ENCODE measurements at regions not wholly inside any gene's neighbourhood (a gene's known extent, or its start where the extent isn't known, plus 50 kb on each side); places are given as distances from the start of the nearest gene placed in this dataset.
"Not testable (repeated sequence)": the region's sequence is repeated elsewhere in the genome, so short reads cannot be mapped to it uniquely, and the experiment has no call there.

DNA sequence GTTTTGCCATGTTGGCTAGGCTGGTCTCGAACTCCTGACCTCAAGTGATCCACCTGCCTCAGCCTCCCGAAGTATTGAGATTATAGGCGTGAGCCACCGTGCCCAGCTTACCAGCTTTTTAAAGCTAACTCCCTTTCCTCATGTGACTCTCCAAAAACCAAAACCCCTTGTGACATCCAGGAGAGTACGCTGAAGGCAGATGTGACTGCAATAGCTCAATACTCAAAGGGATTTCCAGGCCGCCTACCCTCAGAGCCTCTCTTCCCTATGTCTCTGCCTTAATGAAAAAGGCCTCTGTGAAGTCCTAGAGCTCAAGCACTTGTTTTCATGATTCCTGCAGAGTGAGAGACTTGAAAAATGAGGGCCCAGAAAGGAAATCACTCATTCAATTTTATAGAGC is 82.6 kb downstream of the TEX35 start:
- Histone ChIP-seq H3K27me3 (ENCODE audit: control insufficient read depth in 2 of 2, insufficient read depth in 1 of 2, low read length in 1 of 2) (peaks cover 0 to 2% of the 10 kb centered on the region in 2 donors), H3K4me1 (ENCODE audit: control insufficient read depth in 2 of 2, insufficient read depth in 2 of 2, low read length in 2 of 2) (peaks cover 0 to 6% of the 10 kb centered on the region in 2 donors), H3K27ac (ENCODE audit: low read depth in 1 of 2, low read length in 1 of 2) (no peak overlapping the region), H3K36me3 (ENCODE audit: control insufficient read depth in 2 of 2, insufficient read depth in 2 of 2, low read length in 1 of 2) (no peaks in the 10 kb centered on the region), H3K9me3 (ENCODE audit: control insufficient read depth in 2 of 2, insufficient read depth in 1 of 2, low read length in 1 of 2) (no peaks in the 10 kb centered on the region), H3K4me3 (ENCODE audit: low read length in 2 of 2) (no peak overlapping the region)
- WGBS, result 98% methylated on average over 6 of the region's 6 CpGs
- no peak for DNase-seq (ENCODE audit: low read depth in 6 of 9, low spot score in 9 of 9)

DNA sequence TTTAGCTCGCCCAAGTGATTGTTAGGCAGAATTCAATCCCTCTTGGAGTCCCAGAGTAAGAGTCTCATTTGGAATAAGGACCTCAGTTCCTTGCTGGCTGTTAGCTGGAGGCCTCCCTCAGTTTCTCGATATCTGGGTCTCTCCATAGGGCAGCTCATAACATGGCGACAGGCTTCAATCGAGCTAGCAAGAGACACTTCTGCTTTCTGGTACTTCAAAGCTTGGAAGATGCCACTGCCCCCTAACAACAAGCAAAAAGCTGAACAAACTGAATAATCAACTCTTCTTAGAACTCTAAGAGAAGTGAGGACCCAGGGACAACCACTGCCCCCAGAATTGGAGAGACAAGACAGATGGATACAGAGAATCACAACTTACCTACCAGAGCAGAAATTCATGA is 86.2 kb downstream of the TEX35 start:
- H3K27me3 ChIP-seq (ENCODE audit: control insufficient read depth in 2 of 2, insufficient read depth in 1 of 2, low read length in 1 of 2), result no peaks in the 10 kb centered on the region
- peaks cover 0 to 6% of the 10 kb centered on the region in 2 donors for H3K4me1 ChIP-seq (ENCODE audit: control insufficient read depth in 2 of 2, insufficient read depth in 2 of 2, low read length in 2 of 2)
- no peaks in the 10 kb centered on the region for H3K9me3 ChIP-seq (ENCODE audit: control insufficient read depth in 2 of 2, insufficient read depth in 1 of 2, low read length in 1 of 2)
- WGBS, result 94% methylated on average over 4 of the region's 4 CpGs
- H3K27ac ChIP-seq (ENCODE audit: low read depth in 1 of 2, low read length in 1 of 2), result no peak overlapping the region
- no peak for DNase-seq (ENCODE audit: low read depth in 6 of 9, low spot score in 9 of 9)
- H3K4me3 ChIP-seq (ENCODE audit: low read length in 2 of 2), result no peak overlapping the region
- H3K36me3 ChIP-seq (ENCODE audit: control insufficient read depth in 2 of 2, insufficient read depth in 2 of 2, low read length in 1 of 2), result no peaks in the 10 kb centered on the region

GRCh38 chr1:178599745-178600144 is 86.8 kb downstream of the TEX35 start:
- Histone ChIP-seq H3K9me3 (ENCODE audit: control insufficient read depth in 2 of 2, insufficient read depth in 1 of 2, low read length in 1 of 2) (no peaks in the 10 kb centered on the region), H3K4me3 (ENCODE audit: low read length in 2 of 2) (no peak overlapping the region), H3K27ac (ENCODE audit: low read depth in 1 of 2, low read length in 1 of 2) (no peak overlapping the region), H3K27me3 (ENCODE audit: control insufficient read depth in 2 of 2, insufficient read depth in 1 of 2, low read length in 1 of 2) (no peaks in the 10 kb centered on the region), H3K4me1 (ENCODE audit: control insufficient read depth in 2 of 2, insufficient read depth in 2 of 2, low read length in 2 of 2) (peaks cover 0 to 10% of the 10 kb centered on the region in 2 donors), H3K36me3 (ENCODE audit: control insufficient read depth in 2 of 2, insufficient read depth in 2 of 2, low read length in 1 of 2) (no peaks in the 10 kb centered on the region)
- DNase-seq (ENCODE audit: low read depth in 6 of 9, low spot score in 9 of 9), result peak in 1 of 9 donors; percentile 26
- WGBS, result 24% methylated on average over 1 of the region's 1 CpG

- no peak overlapping the region for H3K27ac ChIP-seq (ENCODE audit: low read depth in 1 of 2, low read length in 1 of 2)
- H3K4me1 ChIP-seq (ENCODE audit: control insufficient read depth in 2 of 2, insufficient read depth in 2 of 2, low read length in 2 of 2), result peaks cover 0 to 44% of the 10 kb centered on the region in 2 donors
- H3K27me3 ChIP-seq (ENCODE audit: control insufficient read depth in 2 of 2, insufficient read depth in 1 of 2, low read length in 1 of 2), result no peaks in the 10 kb centered on the region
- no peak overlapping the region for H3K4me3 ChIP-seq (ENCODE audit: low read length in 2 of 2)
- H3K36me3 ChIP-seq (ENCODE audit: control insufficient read depth in 2 of 2, insufficient read depth in 2 of 2, low read length in 1 of 2), result no peaks in the 10 kb centered on the region
- no peaks in the 10 kb centered on the region for H3K9me3 ChIP-seq (ENCODE audit: control insufficient read depth in 2 of 2, insufficient read depth in 1 of 2, low read length in 1 of 2)
- 97% methylated on average over 5 of the region's 5 CpGs for WGBS
- DNase-seq (ENCODE audit: low read depth in 6 of 9, low spot score in 9 of 9), result no peak
Observed at GRCh38 chr1:178603926-178604325, 91.0 kb downstream of the TEX35 start.

GRCh38 chr1:178606839-178607238 is 93.9 kb downstream of the TEX35 start:
- Histone ChIP-seq H3K36me3 (ENCODE audit: control insufficient read depth in 2 of 2, insufficient read depth in 2 of 2, low read length in 1 of 2) (no peaks in the 10 kb centered on the region), H3K4me3 (ENCODE audit: low read length in 2 of 2) (no peak overlapping the region), H3K27ac (ENCODE audit: low read depth in 1 of 2, low read length in 1 of 2) (peak overlapping the region in 1 of 2 donors; percentile 94), H3K4me1 (ENCODE audit: control insufficient read depth in 2 of 2, insufficient read depth in 2 of 2, low read length in 2 of 2) (peaks cover 0 to 38% of the 10 kb centered on the region in 2 donors), H3K9me3 (ENCODE audit: control insufficient read depth in 2 of 2, insufficient read depth in 1 of 2, low read length in 1 of 2) (no peaks in the 10 kb centered on the region), H3K27me3 (ENCODE audit: control insufficient read depth in 2 of 2, insufficient read depth in 1 of 2, low read length in 1 of 2) (no peaks in the 10 kb centered on the region)
- WGBS, result 98% methylated on average over 2 of the region's 2 CpGs
- no peak for DNase-seq (ENCODE audit: low read depth in 6 of 9, low spot score in 9 of 9)

DNA sequence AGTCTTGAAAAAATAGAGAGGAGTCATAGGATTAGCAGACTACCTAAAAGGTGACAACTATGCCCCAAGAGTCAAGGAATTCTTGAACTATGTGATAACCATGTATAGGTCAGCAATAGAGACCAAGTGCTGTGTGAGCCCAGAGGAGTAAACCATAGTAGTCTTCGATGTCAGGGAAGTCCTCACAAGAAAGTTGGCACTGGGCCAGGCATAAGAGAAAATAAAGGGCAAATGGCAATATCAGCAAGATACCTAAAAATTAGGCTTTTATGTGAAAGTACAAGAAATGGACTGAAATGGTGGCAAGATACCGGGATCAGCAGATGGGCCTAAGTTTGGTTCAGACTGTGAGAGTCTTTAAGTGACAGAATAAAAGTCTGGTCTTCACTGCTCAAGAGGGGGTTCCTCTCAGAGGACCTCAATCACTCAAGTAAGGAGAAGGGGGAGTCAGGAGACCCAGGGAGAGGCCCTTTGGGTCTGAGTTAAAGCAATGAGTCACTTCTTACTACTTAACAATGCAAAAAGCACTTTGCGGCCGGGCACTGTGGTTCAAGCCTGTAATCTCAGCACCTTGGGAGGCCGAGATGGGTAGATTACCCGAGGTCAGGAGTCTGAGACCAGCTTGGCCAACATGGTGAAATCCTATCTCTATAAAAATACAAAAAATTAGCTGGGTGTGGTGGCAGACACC is 95.0 kb downstream of the TEX35 start:
- Histone ChIP-seq H3K27ac (ENCODE audit: low read depth in 1 of 2, low read length in 1 of 2) (peak overlapping the region in 1 of 2 donors; percentile 2), H3K4me3 (ENCODE audit: low read length in 2 of 2) (no peak overlapping the region), H3K27me3 (ENCODE audit: control insufficient read depth in 2 of 2, insufficient read depth in 1 of 2, low read length in 1 of 2) (no peaks in the 10 kb centered on the region), H3K4me1 (ENCODE audit: control insufficient read depth in 2 of 2, insufficient read depth in 2 of 2, low read length in 2 of 2) (peaks cover 0 to 38% of the 10 kb centered on the region in 2 donors), H3K9me3 (ENCODE audit: control insufficient read depth in 2 of 2, insufficient read depth in 1 of 2, low read length in 1 of 2) (no peaks in the 10 kb centered on the region), H3K36me3 (ENCODE audit: control insufficient read depth in 2 of 2, insufficient read depth in 2 of 2, low read length in 1 of 2) (no peaks in the 10 kb centered on the region)
- no peak for DNase-seq (ENCODE audit: low read depth in 6 of 9, low spot score in 9 of 9)
- WGBS, result 86% methylated on average over 6 of the region's 6 CpGs

- DNase-seq (ENCODE audit: low read depth in 6 of 9, low spot score in 9 of 9), result no peak
- Histone ChIP-seq H3K4me1 (ENCODE audit: control insufficient read depth in 2 of 2, insufficient read depth in 2 of 2, low read length in 2 of 2) (peaks cover 0 to 38% of the 10 kb centered on the region in 2 donors), H3K27ac (ENCODE audit: low read depth in 1 of 2, low read length in 1 of 2) (no peak overlapping the region), H3K36me3 (ENCODE audit: control insufficient read depth in 2 of 2, insufficient read depth in 2 of 2, low read length in 1 of 2) (no peaks in the 10 kb centered on the region), H3K4me3 (ENCODE audit: low read length in 2 of 2) (no peak overlapping the region), H3K27me3 (ENCODE audit: control insufficient read depth in 2 of 2, insufficient read depth in 1 of 2, low read length in 1 of 2) (no peaks in the 10 kb centered on the region), H3K9me3 (ENCODE audit: control insufficient read depth in 2 of 2, insufficient read depth in 1 of 2, low read length in 1 of 2) (no peaks in the 10 kb centered on the region)
- 91% methylated on average over 2 of the region's 2 CpGs for WGBS
Observed at GRCh38 chr1:178609015-178609414, 96.1 kb downstream of the TEX35 start.

- peaks cover 0 to 26% of the 10 kb centered on the region in 2 donors for H3K4me1 ChIP-seq (ENCODE audit: control insufficient read depth in 2 of 2, insufficient read depth in 2 of 2, low read length in 2 of 2)
- H3K9me3 ChIP-seq (ENCODE audit: control insufficient read depth in 2 of 2, insufficient read depth in 1 of 2, low read length in 1 of 2); H3K27ac ChIP-seq (ENCODE audit: low read depth in 1 of 2, low read length in 1 of 2); DNase-seq (ENCODE audit: low read depth in 6 of 9, low spot score in 9 of 9); H3K36me3 ChIP-seq (ENCODE audit: control insufficient read depth in 2 of 2, insufficient read depth in 2 of 2, low read length in 1 of 2); H3K27me3 ChIP-seq (ENCODE audit: control insufficient read depth in 2 of 2, insufficient read depth in 1 of 2, low read length in 1 of 2); H3K4me3 ChIP-seq (ENCODE audit: low read length in 2 of 2): not testable (repeated sequence)
- WGBS, result 92% methylated on average over 10 of the region's 10 CpGs
Observed at GRCh38 chr1:178610690-178611410, 97.9 kb downstream of the TEX35 start.

DNA sequence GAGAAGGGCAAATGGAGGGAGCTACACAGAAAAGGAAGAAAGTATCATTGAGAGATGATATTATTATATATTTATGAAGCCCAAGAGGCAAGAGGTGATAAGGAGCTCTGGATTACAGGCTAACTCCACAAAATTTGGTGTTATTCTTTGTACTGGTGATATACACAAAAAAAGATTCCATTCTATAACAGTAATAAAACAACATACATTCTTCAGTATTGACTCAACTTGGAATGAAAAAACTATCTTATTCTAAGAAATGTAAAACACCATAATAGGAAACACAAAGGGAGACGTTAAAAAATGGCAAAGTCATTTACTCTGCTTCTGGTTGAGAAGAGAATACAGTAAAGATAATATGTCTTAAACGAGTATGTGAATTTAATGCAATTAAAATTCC is 99.4 kb downstream of the TEX35 start:
- DNase-seq (ENCODE audit: low read depth in 6 of 9, low spot score in 9 of 9), result no peak
- H3K4me1 ChIP-seq (ENCODE audit: control insufficient read depth in 2 of 2, insufficient read depth in 2 of 2, low read length in 2 of 2), result peaks cover 0 to 12% of the 10 kb centered on the region in 2 donors
- no peaks in the 10 kb centered on the region for H3K27me3 ChIP-seq (ENCODE audit: control insufficient read depth in 2 of 2, insufficient read depth in 1 of 2, low read length in 1 of 2)
- no peak overlapping the region for H3K27ac ChIP-seq (ENCODE audit: low read depth in 1 of 2, low read length in 1 of 2)
- H3K9me3 ChIP-seq (ENCODE audit: control insufficient read depth in 2 of 2, insufficient read depth in 1 of 2, low read length in 1 of 2), result no peaks in the 10 kb centered on the region
- WGBS, result 89% methylated on average over 2 of the region's 2 CpGs
- no peak overlapping the region for H3K4me3 ChIP-seq (ENCODE audit: low read length in 2 of 2)
- H3K36me3 ChIP-seq (ENCODE audit: control insufficient read depth in 2 of 2, insufficient read depth in 2 of 2, low read length in 1 of 2), result no peaks in the 10 kb centered on the region
